ENCODE measurements at regions not wholly inside any gene's neighbourhood (a gene's known extent, or its start where the extent isn't known, plus 50 kb on each side); places are given as distances from the start of the nearest gene placed in this dataset.

- no peak overlapping the region for H4K5ac ChIP-seq (ENCODE audit: insufficient read length, low read depth, low read length)
- Mint-ChIP-seq H3K4me3 (no peak overlapping the region), H3K27ac (no peak overlapping the region), H3K4me1 (peaks cover 2 to 4% of the 10 kb centered on the region in 2 experiments), H3K27me3 (ENCODE audit: low read depth) (no peaks in the 10 kb centered on the region), H3K9me3 (no peaks in the 10 kb centered on the region; a peak in 2 of 5 replicates), H3K36me3 (ENCODE audit: insufficient read depth in 1 of 3, low read depth in 3 of 3) (peaks cover 0 to 1% (median 0%) of the 10 kb centered on the region in 3 experiments; a peak in 1 of 7 replicates)
- H4K91ac ChIP-seq (ENCODE audit: insufficient read length, low read depth, low read length), result no peak overlapping the region
- H2AFZ ChIP-seq (ENCODE audit: low read length), result no peak overlapping the region
- H2AK5ac ChIP-seq (ENCODE audit: insufficient read length, low read length), result no peak overlapping the region
- H3K4me1 ChIP-seq (ENCODE audit: insufficient read depth, low read length), result peaks cover 3% of the 10 kb centered on the region; the same call in 1 of the 2 replicates
- no peak overlapping the region for H4K8ac ChIP-seq (replicated peaks; ENCODE audit: insufficient read length, low read depth, low read length)
- DNase-seq, result no peak
- no peaks in the 10 kb centered on the region for H4K20me1 ChIP-seq (ENCODE audit: control insufficient read depth, insufficient read depth, insufficient read length)
- no peaks in the 10 kb centered on the region for H3K23me2 ChIP-seq (ENCODE audit: insufficient read length, low read depth, low read length, poor library complexity, severe bottlenecking)
- no CpG with 5 or more reads among the region's 7 CpGs for WGBS (ENCODE audit: extremely low coverage, insufficient read length, low lambda C conversion rate)
- H2BK12ac ChIP-seq (ENCODE audit: insufficient read length, low read depth, low read length), result no peak overlapping the region
- H3T11ph ChIP-seq (ENCODE audit: low read length), result no peak overlapping the region
- H3K18ac ChIP-seq (ENCODE audit: insufficient read length, low read depth, low read length), result no peak overlapping the region
- no peak overlapping the region for H3K4ac ChIP-seq (ENCODE audit: low read depth, low read length)
- no peak overlapping the region for H3K4me2 ChIP-seq (ENCODE audit: insufficient read depth, insufficient read length, low read length)
- no peaks in the 10 kb centered on the region for H3K79me1 ChIP-seq (ENCODE audit: insufficient read depth, low read depth, low read length, poor library complexity, severe bottlenecking)
- no peak overlapping the region for H2BK120ac ChIP-seq (ENCODE audit: low read depth, low read length, poor library complexity, severe bottlenecking)
- no peak overlapping the region for H3K27ac ChIP-seq (ENCODE audit: insufficient read length, low read depth, low read length)
- H3K23ac ChIP-seq (ENCODE audit: insufficient read length, low read depth, low read length), result no peak overlapping the region
- TF ChIP-seq CTCF (conservative IDR thresholded peaks at IDR 0.05), result no peak
- H3K27me3 ChIP-seq (ENCODE audit: insufficient read depth, low read length), result no peaks in the 10 kb centered on the region
- H3K9me3 ChIP-seq (ENCODE audit: control insufficient read depth, low read depth, low read length), result no peaks in the 10 kb centered on the region
- H2BK20ac ChIP-seq (ENCODE audit: low read depth, low read length, poor library complexity, severe bottlenecking), result no peak overlapping the region
- no peak overlapping the region for H3K9ac ChIP-seq (ENCODE audit: extremely low read depth, insufficient read length, low read length)
- no peak overlapping the region for H2BK15ac ChIP-seq (ENCODE audit: low read depth, low read length)
- no peak overlapping the region for H3K56ac ChIP-seq (ENCODE audit: insufficient read length, low read depth, low read length)
- H2BK5ac ChIP-seq (ENCODE audit: insufficient read length, low read length), result no peak overlapping the region
- no peaks in the 10 kb centered on the region for H3K79me2 ChIP-seq (ENCODE audit: insufficient read depth, low read length)
- no peak overlapping the region for H3K14ac ChIP-seq (ENCODE audit: insufficient read depth, low read length)
Observed at GRCh38 chr3:105139881-105140560, 226.7 kb upstream of the ALCAM start.
